Tibial nerve (tissue), 4 donors: ENCODE measurements at regions not wholly inside any gene's neighbourhood (a gene's known extent, or its start where the extent isn't known, plus 50 kb on each side); places are given as distances from the start of the nearest gene placed in this dataset.
"Not testable (repeated sequence)": the region's sequence is repeated elsewhere in the genome, so short reads cannot be mapped to it uniquely, and the experiment has no call there.

ENCODE experiments used
- DNase-seq, 2 donors: peaks; one replicate each; pipeline ENCODE4 v3.0.0-alpha.2; 2019; ENCODE audit warnings: low spot score in 2 of 2
- H3K27ac ChIP-seq, 4 donors: fragments of 200-600 bp; sonication (generic) in 3 of 4; one replicate each; pipeline ENCODE4 v1.5.1; 2017 to 2019; ENCODE audit warnings: mild to moderate bottlenecking in 1 of 4
- H3K27me3 ChIP-seq, 2 donors: fragments of 200-600 bp; sonication (generic) in 1 of 2; one replicate each; pipeline versions ENCODE4 v1.5.1 to v1.6.0; 2017 to 2019
- H3K36me3 ChIP-seq, 3 donors: fragments of 200-600 bp; sonication (generic); one replicate each; pipeline ENCODE4 v1.5.1; 2018 to 2019
- H3K4me1 ChIP-seq, 4 donors: fragments of 200-600 bp; sonication (generic) in 3 of 4; one replicate each; pipeline ENCODE4 v1.5.1; 2017 to 2019
- H3K4me3 ChIP-seq, 4 donors: fragments of 200-600 bp; sonication (generic) in 3 of 4; one replicate each; pipeline ENCODE4 v1.5.1; 2017 to 2019; ENCODE audit warnings: mild to moderate bottlenecking in 1 of 4, moderate library complexity in 1 of 4
- H3K9me3 ChIP-seq, 4 donors: fragments of 200-600 bp; sonication (generic) in 3 of 4; one replicate each; pipeline ENCODE4 v1.5.1; 2017 to 2019
- CTCF ChIP-seq, 5 experiments: fragments of 200-600 bp in 3 of 5; fragments of 450-650 bp in 2 of 5; sonication (generic) in 3 of 5; IDR thresholded peaks; one replicate each; pipeline ENCODE4 v1.5.1; 2016 to 2019; ENCODE audit warnings: antibody characterized with exemption in 5 of 5, mild to moderate bottlenecking in 3 of 5, moderate library complexity in 2 of 5
- EP300 ChIP-seq, 2 donors: sonication (generic); formaldehyde crosslinking; IDR thresholded peaks; one replicate each; pipeline ENCODE4 v1.6.1; 2017; ENCODE audit warnings: antibody characterized with exemption in 2 of 2, mild to moderate bottlenecking in 1 of 2
- POLR2A ChIP-seq, 2 donors: fragments of 450-650 bp; IDR thresholded peaks; one replicate each; pipeline ENCODE4 v1.6.1; 2017; ENCODE audit warnings: antibody characterized with exemption in 2 of 2, mild to moderate bottlenecking in 2 of 2, moderate library complexity in 2 of 2
- WGBS, 2 donors: methylation state at CpG; one replicate each; pipeline ENCODE4 v1.1.5; 2018; 5-methylcytosine and 5-hydroxymethylcytosine counted together

GRCh38 chr1:189805735-189806134 lies 671.9 kb downstream of the BRINP3 start:
- no peak for DNase-seq

GRCh38 chr1:189810639-189811038 lies 667.0 kb downstream of the BRINP3 start:
- not testable (repeated sequence) for H3K4me1 ChIP-seq, H3K9me3 ChIP-seq, H3K27ac ChIP-seq, DNase-seq, H3K27me3 ChIP-seq, H3K4me3 ChIP-seq, H3K36me3 ChIP-seq
- WGBS, 2 donors = 95 to 100% methylated on average over 10 of the region's 10 CpGs

More at GRCh38 chr1:189805735-189806134, 671.9 kb downstream of the BRINP3 start:
- no peaks in the 10 kb centered on the region for H3K4me1 ChIP-seq
- no peaks in the 10 kb centered on the region for H3K27me3 ChIP-seq
- H3K27ac ChIP-seq = no peak overlapping the region
- TF ChIP-seq POLR2A (IDR thresholded peaks at IDR 0.05) (no peak), EP300 (IDR thresholded peaks at IDR 0.05) (no peak), CTCF (IDR thresholded peaks at IDR 0.05) (no peak)
- H3K4me3 ChIP-seq = no peak overlapping the region
- H3K36me3 ChIP-seq = no peaks in the 10 kb centered on the region
- WGBS, 2 donors = 69% methylated on average over 3 of the region's 3 CpGs
- H3K9me3 ChIP-seq = no peaks in the 10 kb centered on the region

- TF ChIP-seq CTCF (IDR thresholded peaks at IDR 0.05) (no peak), POLR2A (IDR thresholded peaks at IDR 0.05) (no peak), EP300 (IDR thresholded peaks at IDR 0.05) (no peak)
- no peak for DNase-seq
- Histone ChIP-seq H3K27me3 (no peaks in the 10 kb centered on the region), H3K9me3 (no peaks in the 10 kb centered on the region), H3K4me1 (no peaks in the 10 kb centered on the region), H3K36me3 (no peaks in the 10 kb centered on the region), H3K27ac (no peak overlapping the region), H3K4me3 (no peak overlapping the region)
- WGBS, 2 donors = 81 to 91% methylated on average over 2 of the region's 2 CpGs
These were observed 665.7 kb downstream of the BRINP3 start for GRCh38 chr1:189811960-189812359.

- 64 to 70% methylated on average over 1 of the region's 1 CpG for WGBS, 2 donors
- Histone ChIP-seq H3K27ac (no peak overlapping the region), H3K4me1 (no peaks in the 10 kb centered on the region), H3K9me3 (peaks cover 0 to 2% (median 0%) of the 10 kb centered on the region in 4 donors), H3K27me3 (no peaks in the 10 kb centered on the region), H3K36me3 (no peaks in the 10 kb centered on the region), H3K4me3 (no peak overlapping the region)
- no peak for DNase-seq
- TF ChIP-seq CTCF (IDR thresholded peaks at IDR 0.05) = no peak
- TF ChIP-seq POLR2A (IDR thresholded peaks at IDR 0.05) = no peak
- TF ChIP-seq EP300 (IDR thresholded peaks at IDR 0.05) = no peak
These were observed 661.1 kb downstream of the BRINP3 start for GRCh38 chr1:189816558-189816957.

GRCh38 chr1:189819751-189820150 lies 657.9 kb downstream of the BRINP3 start:
- Histone ChIP-seq H3K4me3 (no peak overlapping the region), H3K27me3 (no peaks in the 10 kb centered on the region), H3K4me1 (no peaks in the 10 kb centered on the region), H3K36me3 (no peaks in the 10 kb centered on the region), H3K9me3 (peaks cover 0 to 2% (median 0%) of the 10 kb centered on the region in 4 donors), H3K27ac (no peak overlapping the region)
- TF ChIP-seq EP300 (IDR thresholded peaks at IDR 0.05) (no peak), CTCF (IDR thresholded peaks at IDR 0.05) (no peak), POLR2A (IDR thresholded peaks at IDR 0.05) (no peak)
- 43 to 44% methylated on average over 2 of the region's 2 CpGs for WGBS, 2 donors
- no peak for DNase-seq

- TF ChIP-seq CTCF (IDR thresholded peaks at IDR 0.05) (no peak), EP300 (IDR thresholded peaks at IDR 0.05) (no peak), POLR2A (IDR thresholded peaks at IDR 0.05) (no peak)
- WGBS, 2 donors = 0% methylated on average over 1 of the region's 1 CpG
- no peak overlapping the region for H3K27ac ChIP-seq
These were observed 655.8 kb downstream of the BRINP3 start for GRCh38 chr1:189821833-189822232.

More at GRCh38 chr1:189821833-189822232, 655.8 kb downstream of the BRINP3 start:
- Histone ChIP-seq H3K27me3 (no peaks in the 10 kb centered on the region), H3K9me3 (peaks cover 0 to 2% (median 0%) of the 10 kb centered on the region in 4 donors), H3K4me1 (no peaks in the 10 kb centered on the region), H3K36me3 (no peaks in the 10 kb centered on the region), H3K4me3 (no peak overlapping the region)
- no peak for DNase-seq
